DMS153 (cell line): ENCODE measurements at regions not wholly inside any gene's neighbourhood (a gene's known extent, or its start where the extent isn't known, plus 50 kb on each side); places are given as distances from the start of the nearest gene placed in this dataset.
A peak's percentile ranks its signal among the peaks of the same experiment; 100 is the strongest.
"Not testable (repeated sequence)": the region's sequence is repeated elsewhere in the genome, so short reads cannot be mapped to it uniquely, and the experiment has no call there.

ENCODE experiments used
- DNase-seq: peaks from one replicate; lab custom pipeline; 2025; lab: John Stamatoyannopoulos, UW

- DNase-seq: peak; percentile 67
Measured at GRCh38 chr5:17326600-17327037, 109.2 kb downstream of the BASP1 start.

- peak; percentile 43 for DNase-seq
Measured at GRCh38 chr5:17327048-17327625, 109.7 kb downstream of the BASP1 start.

- no peak for DNase-seq
Measured at GRCh38 chr5:17329571-17329970, 112.1 kb downstream of the BASP1 start.

- DNase-seq: no peak
Measured at GRCh38 chr5:17330386-17330785, 113.0 kb downstream of the BASP1 start.

- no peak for DNase-seq
Measured at GRCh38 chr5:17331651-17332050, 114.2 kb downstream of the BASP1 start.

GRCh38 chr5:17333755-17334154 lies 116.3 kb downstream of the BASP1 start:
- no peak for DNase-seq

GRCh38 chr5:17336054-17336453 lies 118.6 kb downstream of the BASP1 start:
- no peak for DNase-seq

- DNase-seq: not testable (repeated sequence)
Measured at GRCh38 chr5:17336723-17337122, 119.3 kb downstream of the BASP1 start.

GRCh38 chr5:17339841-17340240 lies 122.4 kb downstream of the BASP1 start:
- no peak for DNase-seq

- no peak for DNase-seq
Measured at GRCh38 chr5:17340379-17340778, 122.9 kb downstream of the BASP1 start.

GRCh38 chr5:17340819-17341218 lies 123.4 kb downstream of the BASP1 start:
- no peak for DNase-seq

- DNase-seq: peak; percentile 35
Measured at GRCh38 chr5:17343675-17344074, 126.2 kb downstream of the BASP1 start.

- no peak for DNase-seq
Measured at GRCh38 chr5:17346811-17347210, 129.4 kb downstream of the BASP1 start.

- DNase-seq: no peak
Measured at GRCh38 chr5:17352223-17352622, 134.8 kb downstream of the BASP1 start.

- no peak for DNase-seq
Measured at GRCh38 chr5:17354265-17354664, 136.8 kb downstream of the BASP1 start.

- DNase-seq: no peak
Measured at GRCh38 chr5:17355586-17356346, 138.3 kb downstream of the BASP1 start.

- no peak for DNase-seq
Measured at GRCh38 chr5:17356551-17356950, 139.1 kb downstream of the BASP1 start.

GRCh38 chr5:17357504-17357903 lies 140.1 kb downstream of the BASP1 start:
- DNase-seq: no peak

- DNase-seq: no peak
Measured at GRCh38 chr5:17358031-17358430, 140.0 kb upstream of the TAF11L2 start.

- DNase-seq: no peak
Measured at GRCh38 chr5:17359451-17360011, 138.5 kb upstream of the TAF11L2 start.

GRCh38 chr5:17360879-17361278 lies 137.2 kb upstream of the TAF11L2 start:
- no peak for DNase-seq

- DNase-seq: no peak
Measured at GRCh38 chr5:17361331-17361730, 136.7 kb upstream of the TAF11L2 start.
